SW 1271 (cell line): ENCODE measurements at regions not wholly inside any gene's neighbourhood (a gene's known extent, or its start where the extent isn't known, plus 50 kb on each side); places are given as distances from the start of the nearest gene placed in this dataset.
"Not testable (repeated sequence)": the region's sequence is repeated elsewhere in the genome, so short reads cannot be mapped to it uniquely, and the experiment has no call there.

Source experiments
- DNase-seq, 2 experiments: peaks; one replicate each; lab custom pipeline; 2025; lab: John Stamatoyannopoulos, UW

DNA sequence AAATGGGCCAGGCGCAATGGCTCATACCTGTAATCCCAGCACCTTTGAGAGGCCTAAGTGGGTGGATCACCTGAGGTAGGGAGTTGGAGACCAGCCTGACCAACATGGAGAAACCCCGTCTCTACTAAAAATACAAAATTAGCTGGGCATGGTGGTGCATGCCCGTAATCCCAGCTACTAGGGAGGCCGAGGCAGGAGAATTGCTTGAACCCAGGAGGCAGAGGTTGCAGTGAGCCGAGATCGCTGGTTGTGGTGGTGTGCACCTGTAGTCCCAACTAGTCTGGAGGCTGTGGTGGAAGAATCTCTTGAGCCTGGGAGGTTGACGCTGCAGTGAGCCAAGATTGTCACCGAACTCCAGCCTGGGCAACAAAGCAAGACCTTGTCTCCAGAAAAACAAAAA lies 50.5 kb upstream of the ZNF217 start:
- not testable (repeated sequence) for DNase-seq
